Thyroid gland (tissue), 4 donors: ENCODE measurements at regions not wholly inside any gene's neighbourhood (a gene's known extent, or its start where the extent isn't known, plus 50 kb on each side); places are given as distances from the start of the nearest gene placed in this dataset.

Experiments used
- DNase-seq, 2 donors: peaks; one replicate each; pipeline ENCODE4 v3.0.0-alpha.2; 2019
- H3K27ac ChIP-seq, 3 donors: fragments of 200-600 bp; sonication (generic); 1 replicate in 2 of 3; 2 replicates in 1 of 3; pipeline ENCODE4 v1.5.1; 2016 to 2019; ENCODE audit warnings: mild to moderate bottlenecking in 1 of 3, moderate library complexity in 1 of 3
- H3K27me3 ChIP-seq: fragments of 200-600 bp; sonication (generic); one replicate; pipeline ENCODE4 v1.5.1; 2019
- H3K36me3 ChIP-seq, 2 donors: fragments of 200-600 bp; sonication (generic); one replicate each; pipeline ENCODE4 v1.5.1; 2016 to 2019
- H3K4me1 ChIP-seq, 2 donors: fragments of 200-600 bp; sonication (generic); one replicate each; pipeline ENCODE4 v1.5.1; 2017 to 2019
- H3K4me3 ChIP-seq, 3 donors: fragments of 200-600 bp; sonication (generic); replicated peaks in 1 of 3; 1 replicate in 2 of 3; 2 replicates in 1 of 3; pipeline ENCODE4 v1.5.1; 2016; ENCODE audit warnings: mild to moderate bottlenecking in 1 of 3
- H3K9me3 ChIP-seq: fragments of 200-600 bp; sonication (generic); one replicate; pipeline ENCODE4 v1.5.1; 2017
- CTCF ChIP-seq, 6 experiments: fragments of 200-600 bp in 3 of 6; fragments of 450-650 bp in 3 of 6; sonication (generic) in 3 of 6; IDR thresholded peaks; one replicate each; pipeline ENCODE4 v1.5.1; 2016 to 2019; ENCODE audit warnings: antibody characterized with exemption in 6 of 6, mild to moderate bottlenecking in 2 of 6, inconsistent platforms in 1 of 6, moderate library complexity in 1 of 6
- POLR2A ChIP-seq, 2 donors: fragments of 450-650 bp; IDR thresholded peaks; one replicate each; pipeline ENCODE4 v1.6.1; 2017; ENCODE audit warnings: antibody characterized with exemption in 2 of 2, mild to moderate bottlenecking in 2 of 2, moderate library complexity in 1 of 2
- WGBS, 2 donors: methylation state at CpG; one replicate each; pipeline ENCODE4 v1.1.5; 2017; 5-methylcytosine and 5-hydroxymethylcytosine counted together
- intact Hi-C: fragments of 100-400 bp; cut with DNase I; formaldehyde crosslinking; loops from one replicate; pipeline ENCODE4 v1.15.1; 2023

- WGBS, 2 donors, result 95 to 100% methylated on average over 1 of the region's 1 CpG
These were observed 62.6 kb upstream of the SYT13 start for GRCh38 chr11:45348729-45349128.

GRCh38 chr11:45347348-45348082 is 61.4 kb upstream of the SYT13 start:
- WGBS, 2 donors, result 62 to 65% methylated on average over 12 of the region's 12 CpGs
- no peaks in the 10 kb centered on the region for H3K4me1 ChIP-seq

More at GRCh38 chr11:45348729-45349128, 62.6 kb upstream of the SYT13 start:
- no peaks in the 10 kb centered on the region for H3K9me3 ChIP-seq
- DNase-seq, result no peak
- H3K4me1 ChIP-seq, result no peaks in the 10 kb centered on the region
- H3K36me3 ChIP-seq, result no peaks in the 10 kb centered on the region
- H3K27me3 ChIP-seq, result no peaks in the 10 kb centered on the region
- intact Hi-C loops, result no loop called here
- H3K27ac ChIP-seq, result no peak overlapping the region
- TF ChIP-seq POLR2A (IDR thresholded peaks at IDR 0.05), result no peak
- TF ChIP-seq CTCF (IDR thresholded peaks at IDR 0.05), result no peak
- no peak overlapping the region for H3K4me3 ChIP-seq

GRCh38 chr11:45345491-45345890 is 59.4 kb upstream of the SYT13 start:
- Histone ChIP-seq H3K36me3 (no peaks in the 10 kb centered on the region), H3K9me3 (no peaks in the 10 kb centered on the region), H3K4me1 (no peaks in the 10 kb centered on the region), H3K27me3 (no peaks in the 10 kb centered on the region), H3K4me3 (no peak overlapping the region), H3K27ac (no peak overlapping the region)
- TF ChIP-seq POLR2A (IDR thresholded peaks at IDR 0.05) (no peak), CTCF (IDR thresholded peaks at IDR 0.05) (no peak)
- WGBS, 2 donors, result 89 to 95% methylated on average over 2 of the region's 2 CpGs
- no peak for DNase-seq
- intact Hi-C loops, result no loop called here

More at GRCh38 chr11:45347348-45348082, 61.4 kb upstream of the SYT13 start:
- H3K27ac ChIP-seq, result no peak overlapping the region
- H3K27me3 ChIP-seq, result no peaks in the 10 kb centered on the region
- no peak for DNase-seq
- no peak overlapping the region for H3K4me3 ChIP-seq
- TF ChIP-seq POLR2A (IDR thresholded peaks at IDR 0.05) (no peak), CTCF (IDR thresholded peaks at IDR 0.05) (no peak)
- H3K9me3 ChIP-seq, result no peaks in the 10 kb centered on the region
- no peaks in the 10 kb centered on the region for H3K36me3 ChIP-seq
- intact Hi-C loops, result no loop called here

- Histone ChIP-seq H3K27me3 (no peaks in the 10 kb centered on the region), H3K9me3 (no peaks in the 10 kb centered on the region), H3K4me1 (peaks cover 0 to 10% of the 10 kb centered on the region in 2 donors), H3K4me3 (no peak overlapping the region), H3K27ac (no peak overlapping the region), H3K36me3 (no peaks in the 10 kb centered on the region)
- no peak for TF ChIP-seq POLR2A (IDR thresholded peaks at IDR 0.05)
- no peak for TF ChIP-seq CTCF (IDR thresholded peaks at IDR 0.05)
- no peak for DNase-seq
- 46 to 52% methylated on average over 2 of the region's 2 CpGs for WGBS, 2 donors
- intact Hi-C loops, result no loop called here
These were observed 57.9 kb upstream of the SYT13 start for GRCh38 chr11:45344028-45344427.

- Histone ChIP-seq H3K9me3 (no peaks in the 10 kb centered on the region), H3K27me3 (no peaks in the 10 kb centered on the region)
These were observed 57.3 kb upstream of the SYT13 start for GRCh38 chr11:45343444-45343843.

More at GRCh38 chr11:45343444-45343843, 57.3 kb upstream of the SYT13 start:
- intact Hi-C loops, result no loop called here
- H3K36me3 ChIP-seq, result no peaks in the 10 kb centered on the region
- H3K4me3 ChIP-seq, result no peak overlapping the region
- H3K27ac ChIP-seq, result no peak overlapping the region
- no peak for DNase-seq
- H3K4me1 ChIP-seq, result peaks cover 0 to 10% of the 10 kb centered on the region in 2 donors
- no peak for TF ChIP-seq POLR2A (IDR thresholded peaks at IDR 0.05)
- TF ChIP-seq CTCF (IDR thresholded peaks at IDR 0.05), result no peak
